ENCODE measurements at regions not wholly inside any gene's neighbourhood (a gene's known extent, or its start where the extent isn't known, plus 50 kb on each side); places are given as distances from the start of the nearest gene placed in this dataset.

DNA sequence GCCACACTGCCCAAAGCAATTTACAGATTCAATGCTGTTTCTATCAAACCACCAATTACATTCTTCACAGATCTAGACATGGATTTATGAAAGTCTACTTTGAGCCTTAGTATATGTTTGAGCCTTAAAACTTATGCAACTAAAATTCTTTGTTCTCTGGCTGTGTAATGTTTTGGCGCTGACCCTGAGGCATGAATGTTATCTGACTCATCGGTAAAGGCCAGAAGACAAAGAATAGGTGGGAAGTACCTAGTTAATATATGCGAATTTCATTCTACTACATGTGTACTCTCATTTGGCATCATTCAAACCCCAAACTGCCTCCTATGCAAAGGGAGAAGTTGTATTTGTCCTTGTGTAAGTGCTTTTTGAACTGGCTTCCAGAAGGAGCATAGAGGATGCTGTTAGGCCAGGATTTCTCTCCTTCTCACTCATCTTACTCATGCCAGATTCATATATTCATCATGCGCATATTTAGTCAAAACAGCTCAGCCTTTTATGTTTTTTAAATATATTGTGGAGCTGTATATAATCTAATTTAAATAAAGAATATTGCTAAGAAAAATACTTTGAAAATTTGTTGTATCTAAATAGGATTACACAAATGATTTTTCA is 204.2 kb downstream of the NFKBIZ start:
- H3K9me3 ChIP-seq (ENCODE audit: control insufficient read depth in 3 of 3, low read length in 3 of 3): no peaks in the 10 kb centered on the region
- H3K4me3 ChIP-seq (ENCODE audit: low read length in 3 of 3): no peak overlapping the region
- H3K27ac ChIP-seq (ENCODE audit: low read depth, low read length): no peak overlapping the region
- H3K27me3 ChIP-seq (ENCODE audit: control insufficient read depth in 3 of 3, insufficient read depth in 3 of 3, low read length in 3 of 3): no peaks in the 10 kb centered on the region
- H3K36me3 ChIP-seq (ENCODE audit: control insufficient read depth in 3 of 3, insufficient read depth in 3 of 3, low read length in 3 of 3): no peaks in the 10 kb centered on the region
- H3K4me1 ChIP-seq (ENCODE audit: control insufficient read depth in 3 of 3, insufficient read depth in 3 of 3, low read length in 3 of 3): no peaks in the 10 kb centered on the region
- no peak overlapping the region for H3K9ac ChIP-seq (ENCODE audit: low read depth in 1 of 3, low read length in 3 of 3)

DNA sequence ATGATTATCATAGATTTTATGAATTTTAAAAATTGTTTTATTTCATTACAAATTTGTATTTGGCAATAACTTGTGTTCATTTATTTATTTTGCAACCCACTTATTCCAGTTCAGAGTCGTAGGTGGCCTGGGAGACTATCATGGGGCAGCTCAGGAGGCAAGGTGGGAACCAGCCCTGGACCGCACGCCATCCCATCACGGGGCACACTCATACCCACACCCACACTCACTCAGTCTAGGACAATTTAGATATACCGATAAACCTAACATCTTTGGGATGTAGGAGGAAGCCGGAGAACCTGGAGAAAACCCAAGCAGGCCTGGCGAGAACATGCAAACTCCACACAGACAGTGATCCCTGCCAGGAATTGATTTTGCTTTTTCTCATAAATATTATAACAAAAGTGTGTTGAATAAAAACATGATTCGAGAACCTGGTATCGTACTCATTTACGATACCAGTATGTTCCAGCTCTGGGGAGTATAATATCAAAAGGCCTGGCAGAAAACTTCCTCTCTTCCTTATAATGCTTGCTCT is 205.3 kb downstream of the NFKBIZ start:
- H3K9me3 ChIP-seq (ENCODE audit: control insufficient read depth in 3 of 3, low read length in 3 of 3): no peaks in the 10 kb centered on the region
- H3K4me1 ChIP-seq (ENCODE audit: control insufficient read depth in 3 of 3, insufficient read depth in 3 of 3, low read length in 3 of 3): no peaks in the 10 kb centered on the region
- no peaks in the 10 kb centered on the region for H3K36me3 ChIP-seq (ENCODE audit: control insufficient read depth in 3 of 3, insufficient read depth in 3 of 3, low read length in 3 of 3)
- no peak overlapping the region for H3K9ac ChIP-seq (ENCODE audit: low read depth in 1 of 3, low read length in 3 of 3)
- no peak overlapping the region for H3K27ac ChIP-seq (ENCODE audit: low read depth, low read length)
- no peak overlapping the region for H3K4me3 ChIP-seq (ENCODE audit: low read length in 3 of 3)
- H3K27me3 ChIP-seq (ENCODE audit: control insufficient read depth in 3 of 3, insufficient read depth in 3 of 3, low read length in 3 of 3): no peaks in the 10 kb centered on the region

DNA sequence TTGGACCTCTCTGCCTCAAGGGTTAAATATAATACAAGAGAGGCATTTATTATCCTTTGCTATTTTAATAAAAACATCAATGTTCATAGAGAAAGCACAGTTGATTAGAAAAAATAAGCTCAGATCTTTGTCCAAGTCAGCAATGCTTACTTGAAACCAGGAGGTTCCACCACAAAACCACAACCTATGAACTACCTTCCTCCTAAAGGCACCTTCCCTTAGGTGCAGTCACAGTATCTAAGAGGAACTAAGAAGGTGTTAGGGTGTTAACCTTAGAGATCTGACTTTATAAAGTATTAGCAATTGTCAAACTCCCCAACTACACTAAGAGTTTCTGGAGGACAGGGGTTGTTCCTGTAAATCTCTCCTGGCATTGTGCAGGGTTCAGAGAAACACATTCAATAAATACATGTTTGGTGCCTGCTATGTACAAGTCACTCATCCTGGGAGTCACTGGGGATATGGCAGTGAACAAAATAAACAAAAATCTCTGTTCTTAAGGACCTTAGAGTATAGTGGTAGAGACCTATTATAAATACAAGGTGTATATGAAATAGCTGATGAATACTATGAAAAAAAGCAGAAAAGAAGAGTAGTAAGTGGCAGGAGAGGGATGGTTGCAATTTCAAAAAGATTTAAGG is 208.6 kb downstream of the NFKBIZ start:
- no peaks in the 10 kb centered on the region for H3K9me3 ChIP-seq (ENCODE audit: control insufficient read depth in 3 of 3, low read length in 3 of 3)
- no peaks in the 10 kb centered on the region for H3K36me3 ChIP-seq (ENCODE audit: control insufficient read depth in 3 of 3, insufficient read depth in 3 of 3, low read length in 3 of 3)
- H3K9ac ChIP-seq (ENCODE audit: low read depth in 1 of 3, low read length in 3 of 3): no peak overlapping the region
- no peaks in the 10 kb centered on the region for H3K27me3 ChIP-seq (ENCODE audit: control insufficient read depth in 3 of 3, insufficient read depth in 3 of 3, low read length in 3 of 3)
- no peaks in the 10 kb centered on the region for H3K4me1 ChIP-seq (ENCODE audit: control insufficient read depth in 3 of 3, insufficient read depth in 3 of 3, low read length in 3 of 3)
- no peak overlapping the region for H3K4me3 ChIP-seq (ENCODE audit: low read length in 3 of 3)
- H3K27ac ChIP-seq (ENCODE audit: low read depth, low read length): no peak overlapping the region

DNA sequence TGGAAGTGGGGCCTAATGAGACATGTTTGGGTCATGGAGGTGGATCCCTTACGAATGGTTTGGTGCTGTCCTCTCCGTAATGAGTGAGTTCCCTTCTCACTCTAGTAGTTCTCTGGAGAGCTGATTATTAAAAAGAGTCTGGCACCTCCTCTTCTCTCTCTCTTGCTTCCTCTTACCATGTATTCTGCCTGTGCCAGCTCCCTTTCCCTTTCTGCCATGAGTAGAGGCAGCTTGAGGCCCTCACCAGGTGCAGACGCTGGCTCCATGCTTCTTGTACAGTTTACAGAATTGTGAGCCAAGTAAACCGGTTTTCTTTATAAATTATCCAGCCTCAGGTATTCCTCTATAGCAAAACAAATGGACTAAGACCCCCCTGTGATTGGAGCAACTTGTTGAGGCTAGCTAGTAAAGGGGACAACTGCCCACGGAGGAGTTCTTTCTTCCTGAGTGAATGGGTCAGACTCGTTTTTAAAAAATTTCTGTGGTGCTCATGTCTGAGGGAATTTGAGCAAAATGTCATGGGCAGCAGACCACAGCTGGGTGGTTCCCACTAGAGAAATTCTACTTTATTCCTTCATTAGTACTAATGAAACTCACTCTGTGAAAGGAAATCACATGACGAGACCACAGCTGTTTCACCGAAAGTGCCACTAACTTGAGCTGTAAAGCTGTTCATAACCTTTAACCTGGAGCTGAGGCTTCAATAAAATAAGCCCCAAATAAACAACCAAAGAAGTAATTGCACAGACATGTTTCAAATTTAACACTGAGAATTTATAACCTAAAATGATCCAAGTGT is 210.0 kb downstream of the NFKBIZ start:
- Histone ChIP-seq H3K36me3 (ENCODE audit: control insufficient read depth in 3 of 3, insufficient read depth in 3 of 3, low read length in 3 of 3) (no peaks in the 10 kb centered on the region), H3K9ac (ENCODE audit: low read depth in 1 of 3, low read length in 3 of 3) (no peak overlapping the region), H3K4me1 (ENCODE audit: control insufficient read depth in 3 of 3, insufficient read depth in 3 of 3, low read length in 3 of 3) (no peaks in the 10 kb centered on the region), H3K4me3 (ENCODE audit: low read length in 3 of 3) (no peak overlapping the region), H3K9me3 (ENCODE audit: control insufficient read depth in 3 of 3, low read length in 3 of 3) (no peaks in the 10 kb centered on the region), H3K27ac (ENCODE audit: low read depth, low read length) (no peak overlapping the region), H3K27me3 (ENCODE audit: control insufficient read depth in 3 of 3, insufficient read depth in 3 of 3, low read length in 3 of 3) (no peaks in the 10 kb centered on the region)

DNA sequence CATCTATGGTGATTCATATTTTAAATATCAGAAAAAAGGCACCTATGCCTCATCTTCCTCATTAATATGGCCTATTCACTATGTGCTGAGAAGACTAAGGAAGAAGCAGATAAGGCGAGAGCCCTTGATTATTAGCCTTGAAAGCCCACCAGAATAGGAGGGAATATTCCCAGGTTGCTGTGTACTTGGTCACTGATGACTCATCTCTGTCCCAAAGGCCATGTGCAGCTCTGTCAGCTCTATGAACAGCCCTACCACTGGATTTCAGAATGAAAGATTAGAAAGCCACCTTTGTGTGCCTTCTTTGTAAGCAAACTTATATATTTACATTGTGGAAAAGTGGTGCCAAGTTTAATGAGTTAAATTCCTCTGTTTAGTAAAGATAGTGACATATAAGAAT is 211.5 kb downstream of the NFKBIZ start:
- no peaks in the 10 kb centered on the region for H3K36me3 ChIP-seq (ENCODE audit: control insufficient read depth in 3 of 3, insufficient read depth in 3 of 3, low read length in 3 of 3)
- no peaks in the 10 kb centered on the region for H3K9me3 ChIP-seq (ENCODE audit: control insufficient read depth in 3 of 3, low read length in 3 of 3)
- no peaks in the 10 kb centered on the region for H3K4me1 ChIP-seq (ENCODE audit: control insufficient read depth in 3 of 3, insufficient read depth in 3 of 3, low read length in 3 of 3)
- no peak overlapping the region for H3K27ac ChIP-seq (ENCODE audit: low read depth, low read length)
- no peak overlapping the region for H3K4me3 ChIP-seq (ENCODE audit: low read length in 3 of 3)
- H3K27me3 ChIP-seq (ENCODE audit: control insufficient read depth in 3 of 3, insufficient read depth in 3 of 3, low read length in 3 of 3): no peaks in the 10 kb centered on the region
- H3K9ac ChIP-seq (ENCODE audit: low read depth in 1 of 3, low read length in 3 of 3): no peak overlapping the region

DNA sequence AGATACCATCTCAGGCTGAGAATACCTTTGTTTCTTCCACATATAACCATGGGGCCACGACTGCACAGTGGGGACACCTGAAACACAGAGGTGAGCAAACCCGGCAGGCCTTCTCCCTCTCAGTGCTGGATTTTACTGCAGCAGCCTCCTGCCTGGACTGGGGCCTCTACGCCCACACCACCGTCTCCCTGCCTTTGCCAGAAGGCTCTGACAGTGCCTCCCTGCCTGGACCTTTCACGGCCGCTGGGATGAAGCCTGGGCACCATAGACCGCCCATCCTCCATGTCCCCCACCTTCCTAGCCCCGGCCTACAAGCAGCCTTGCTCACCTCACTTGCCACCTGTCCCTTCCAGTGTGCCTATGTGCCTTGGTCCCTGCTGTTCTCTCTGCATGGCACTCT is 214.3 kb downstream of the NFKBIZ start:
- Histone ChIP-seq H3K4me1 (ENCODE audit: control insufficient read depth in 3 of 3, insufficient read depth in 3 of 3, low read length in 3 of 3) (no peaks in the 10 kb centered on the region), H3K36me3 (ENCODE audit: control insufficient read depth in 3 of 3, insufficient read depth in 3 of 3, low read length in 3 of 3) (no peaks in the 10 kb centered on the region), H3K27me3 (ENCODE audit: control insufficient read depth in 3 of 3, insufficient read depth in 3 of 3, low read length in 3 of 3) (no peaks in the 10 kb centered on the region), H3K9ac (ENCODE audit: low read depth in 1 of 3, low read length in 3 of 3) (no peak overlapping the region), H3K27ac (ENCODE audit: low read depth, low read length) (no peak overlapping the region), H3K4me3 (ENCODE audit: low read length in 3 of 3) (no peak overlapping the region), H3K9me3 (ENCODE audit: control insufficient read depth in 3 of 3, low read length in 3 of 3) (no peaks in the 10 kb centered on the region)

DNA sequence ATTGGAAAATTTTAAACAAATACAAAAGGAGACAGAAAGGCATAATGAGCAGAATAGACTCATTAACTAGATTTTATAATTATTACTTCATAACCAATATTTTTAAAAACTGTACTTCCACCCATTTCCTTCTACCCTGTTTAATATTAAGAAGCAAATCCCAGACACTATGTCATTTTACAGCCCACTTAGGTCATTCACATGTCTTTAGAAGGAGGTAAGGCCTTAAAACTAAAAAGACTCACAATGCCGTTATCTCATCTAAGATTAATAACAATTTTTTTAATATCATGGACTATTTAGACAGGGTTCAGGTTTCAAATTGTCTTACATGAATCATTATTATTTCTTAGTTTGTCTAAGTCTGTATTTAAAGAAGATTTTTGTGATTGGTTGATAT is 217.2 kb downstream of the NFKBIZ start:
- Histone ChIP-seq H3K4me1 (ENCODE audit: control insufficient read depth in 3 of 3, insufficient read depth in 3 of 3, low read length in 3 of 3) (no peaks in the 10 kb centered on the region), H3K9ac (ENCODE audit: low read depth in 1 of 3, low read length in 3 of 3) (no peak overlapping the region), H3K36me3 (ENCODE audit: control insufficient read depth in 3 of 3, insufficient read depth in 3 of 3, low read length in 3 of 3) (no peaks in the 10 kb centered on the region), H3K9me3 (ENCODE audit: control insufficient read depth in 3 of 3, low read length in 3 of 3) (no peaks in the 10 kb centered on the region), H3K4me3 (ENCODE audit: low read length in 3 of 3) (no peak overlapping the region), H3K27ac (ENCODE audit: low read depth, low read length) (no peak overlapping the region), H3K27me3 (ENCODE audit: control insufficient read depth in 3 of 3, insufficient read depth in 3 of 3, low read length in 3 of 3) (no peaks in the 10 kb centered on the region)

DNA sequence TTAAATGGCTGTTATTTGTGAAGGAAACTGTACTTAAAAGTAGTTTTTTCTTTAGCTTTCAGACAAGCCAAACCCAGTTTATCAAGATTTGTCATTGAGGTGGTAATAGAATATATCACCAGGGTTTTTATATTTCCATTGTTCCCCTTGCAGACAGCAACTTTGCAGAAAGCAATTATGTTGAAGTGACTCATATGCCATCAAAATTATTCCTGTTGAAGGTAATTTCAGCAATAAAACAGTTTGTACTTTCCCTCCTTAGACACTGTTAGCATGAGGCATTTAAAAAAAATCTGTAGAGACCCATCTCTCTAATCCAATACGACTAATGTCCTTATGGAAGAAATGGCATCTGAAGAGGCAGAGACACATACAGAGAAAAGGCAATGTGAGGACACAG is 219.0 kb downstream of the NFKBIZ start:
- no peak overlapping the region for H3K4me3 ChIP-seq (ENCODE audit: low read length in 3 of 3)
- H3K27me3 ChIP-seq (ENCODE audit: control insufficient read depth in 3 of 3, insufficient read depth in 3 of 3, low read length in 3 of 3): no peaks in the 10 kb centered on the region
- no peaks in the 10 kb centered on the region for H3K36me3 ChIP-seq (ENCODE audit: control insufficient read depth in 3 of 3, insufficient read depth in 3 of 3, low read length in 3 of 3)
- no peak overlapping the region for H3K9ac ChIP-seq (ENCODE audit: low read depth in 1 of 3, low read length in 3 of 3)
- H3K9me3 ChIP-seq (ENCODE audit: control insufficient read depth in 3 of 3, low read length in 3 of 3): no peaks in the 10 kb centered on the region
- H3K4me1 ChIP-seq (ENCODE audit: control insufficient read depth in 3 of 3, insufficient read depth in 3 of 3, low read length in 3 of 3): no peaks in the 10 kb centered on the region
- no peak overlapping the region for H3K27ac ChIP-seq (ENCODE audit: low read depth, low read length)

DNA sequence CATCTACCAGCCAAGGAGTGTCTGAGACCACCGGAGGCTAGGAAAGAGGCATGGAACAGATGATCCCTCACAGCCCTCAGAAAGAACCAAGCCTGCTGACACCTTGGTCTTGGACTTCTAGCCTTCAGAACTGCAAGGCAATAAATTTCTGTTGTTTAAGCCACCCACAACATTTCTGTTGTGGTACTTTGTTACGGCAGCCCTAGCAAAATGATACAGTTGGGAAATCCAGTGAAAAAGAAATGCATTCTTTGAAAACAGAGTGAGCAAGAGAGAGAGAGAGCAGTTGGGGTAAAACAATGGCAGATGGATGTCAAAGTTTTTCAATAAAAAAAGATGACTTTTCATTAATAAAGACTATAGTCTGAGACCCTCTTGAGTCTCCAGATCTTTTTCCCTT is 219.4 kb downstream of the NFKBIZ start:
- Histone ChIP-seq H3K4me1 (ENCODE audit: control insufficient read depth in 3 of 3, insufficient read depth in 3 of 3, low read length in 3 of 3) (no peaks in the 10 kb centered on the region), H3K27me3 (ENCODE audit: control insufficient read depth in 3 of 3, insufficient read depth in 3 of 3, low read length in 3 of 3) (no peaks in the 10 kb centered on the region), H3K9me3 (ENCODE audit: control insufficient read depth in 3 of 3, low read length in 3 of 3) (no peaks in the 10 kb centered on the region), H3K9ac (ENCODE audit: low read depth in 1 of 3, low read length in 3 of 3) (no peak overlapping the region), H3K4me3 (ENCODE audit: low read length in 3 of 3) (no peak overlapping the region), H3K36me3 (ENCODE audit: control insufficient read depth in 3 of 3, insufficient read depth in 3 of 3, low read length in 3 of 3) (no peaks in the 10 kb centered on the region), H3K27ac (ENCODE audit: low read depth, low read length) (no peak overlapping the region)

DNA sequence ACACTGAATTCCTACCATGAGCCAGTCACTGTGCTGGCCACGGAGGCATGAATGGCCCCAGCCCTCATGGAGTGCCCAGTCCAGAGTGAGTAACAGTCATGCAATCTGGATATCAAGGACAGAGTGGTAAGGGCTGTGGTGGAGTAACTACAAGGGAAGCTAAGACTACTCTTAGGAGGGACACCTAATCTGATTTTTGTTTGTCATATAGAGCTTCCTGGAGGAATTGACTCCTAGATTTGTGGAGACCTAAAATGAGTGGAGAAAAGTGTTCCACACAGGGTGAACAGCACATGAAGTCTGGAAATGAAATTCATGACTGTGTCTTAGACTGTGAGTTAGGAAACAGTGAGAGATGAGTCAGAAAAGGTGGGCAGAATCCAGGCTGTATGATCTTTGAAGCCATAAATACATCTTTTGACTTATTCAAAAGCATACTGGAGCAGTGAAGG is 219.9 kb downstream of the NFKBIZ start:
- no peaks in the 10 kb centered on the region for H3K36me3 ChIP-seq (ENCODE audit: control insufficient read depth in 3 of 3, insufficient read depth in 3 of 3, low read length in 3 of 3)
- H3K9me3 ChIP-seq (ENCODE audit: control insufficient read depth in 3 of 3, low read length in 3 of 3): no peaks in the 10 kb centered on the region
- H3K4me1 ChIP-seq (ENCODE audit: control insufficient read depth in 3 of 3, insufficient read depth in 3 of 3, low read length in 3 of 3): no peaks in the 10 kb centered on the region
- no peaks in the 10 kb centered on the region for H3K27me3 ChIP-seq (ENCODE audit: control insufficient read depth in 3 of 3, insufficient read depth in 3 of 3, low read length in 3 of 3)
- no peak overlapping the region for H3K9ac ChIP-seq (ENCODE audit: low read depth in 1 of 3, low read length in 3 of 3)
- no peak overlapping the region for H3K27ac ChIP-seq (ENCODE audit: low read depth, low read length)
- no peak overlapping the region for H3K4me3 ChIP-seq (ENCODE audit: low read length in 3 of 3)
